ENCODE measurements at regions not wholly inside any gene's neighbourhood (a gene's known extent, or its start where the extent isn't known, plus 50 kb on each side); places are given as distances from the start of the nearest gene placed in this dataset.

GRCh38 chr4:167939863-167940616 is 152.3 kb upstream of the ANXA10 start:
- H3K36me3 ChIP-seq (ENCODE audit: control insufficient read depth, insufficient read depth, low read length) = no peaks in the 10 kb centered on the region
- ChIA-PET POLR2A (no interaction called here), CTCF (no interaction called here)
- DNase-seq (ENCODE audit: low read depth) = no peak
- H3K4me3 ChIP-seq (ENCODE audit: low read depth, low read length) = no peak overlapping the region
- no peaks in the 10 kb centered on the region for H3K27me3 ChIP-seq (ENCODE audit: control insufficient read depth, insufficient read depth, low read length)
- no peak for TF ChIP-seq CTCF (IDR thresholded peaks at IDR 0.05; ENCODE audit: insufficient read depth, low read depth, low read length)

- CTCF ChIA-PET = no interaction called here
- Histone ChIP-seq H3K4me3 (ENCODE audit: low read depth, low read length) (no peak overlapping the region), H3K27me3 (ENCODE audit: control insufficient read depth, insufficient read depth, low read length) (no peaks in the 10 kb centered on the region), H3K36me3 (ENCODE audit: control insufficient read depth, insufficient read depth, low read length) (no peaks in the 10 kb centered on the region)
- POLR2A ChIA-PET = no interaction called here
- TF ChIP-seq CTCF (IDR thresholded peaks at IDR 0.05; ENCODE audit: insufficient read depth, low read depth, low read length) = no peak
- no peak for DNase-seq (ENCODE audit: low read depth)
These were observed 148.3 kb upstream of the ANXA10 start for GRCh38 chr4:167943872-167944505.

DNA sequence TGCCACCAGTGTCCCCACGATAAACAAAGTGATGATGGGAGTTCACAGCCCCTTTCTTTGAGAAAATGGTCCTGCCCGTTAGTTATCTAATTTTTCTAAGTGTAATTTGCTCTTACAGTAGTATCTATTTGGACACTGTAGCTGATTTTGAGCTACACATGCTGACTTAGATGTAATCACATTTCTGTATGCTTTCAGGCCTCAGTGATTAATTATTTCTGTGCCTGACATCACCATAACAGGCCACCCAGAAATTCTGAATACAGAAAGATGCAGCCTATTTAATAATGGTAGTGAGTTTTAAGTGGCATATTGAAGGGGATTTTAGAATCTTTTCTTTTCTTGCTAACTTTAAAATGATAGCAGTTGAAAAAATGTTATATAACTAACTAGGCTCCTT is 147.6 kb upstream of the ANXA10 start:
- Histone ChIP-seq H3K27me3 (ENCODE audit: control insufficient read depth, insufficient read depth, low read length) (no peaks in the 10 kb centered on the region), H3K36me3 (ENCODE audit: control insufficient read depth, insufficient read depth, low read length) (no peaks in the 10 kb centered on the region), H3K4me3 (ENCODE audit: low read depth, low read length) (no peak overlapping the region)
- CTCF ChIA-PET = no interaction called here
- no peak for DNase-seq (ENCODE audit: low read depth)
- TF ChIP-seq CTCF (IDR thresholded peaks at IDR 0.05; ENCODE audit: insufficient read depth, low read depth, low read length) = no peak
- POLR2A ChIA-PET = no interaction called here

- CTCF ChIA-PET = no interaction called here
- DNase-seq (ENCODE audit: low read depth) = no peak
- H3K27me3 ChIP-seq (ENCODE audit: control insufficient read depth, insufficient read depth, low read length) = no peaks in the 10 kb centered on the region
- no peak overlapping the region for H3K4me3 ChIP-seq (ENCODE audit: low read depth, low read length)
- no peaks in the 10 kb centered on the region for H3K36me3 ChIP-seq (ENCODE audit: control insufficient read depth, insufficient read depth, low read length)
- TF ChIP-seq CTCF (IDR thresholded peaks at IDR 0.05; ENCODE audit: insufficient read depth, low read depth, low read length) = no peak
- POLR2A ChIA-PET = no interaction called here
These were observed 137.3 kb upstream of the ANXA10 start for GRCh38 chr4:167955006-167955405.

DNA sequence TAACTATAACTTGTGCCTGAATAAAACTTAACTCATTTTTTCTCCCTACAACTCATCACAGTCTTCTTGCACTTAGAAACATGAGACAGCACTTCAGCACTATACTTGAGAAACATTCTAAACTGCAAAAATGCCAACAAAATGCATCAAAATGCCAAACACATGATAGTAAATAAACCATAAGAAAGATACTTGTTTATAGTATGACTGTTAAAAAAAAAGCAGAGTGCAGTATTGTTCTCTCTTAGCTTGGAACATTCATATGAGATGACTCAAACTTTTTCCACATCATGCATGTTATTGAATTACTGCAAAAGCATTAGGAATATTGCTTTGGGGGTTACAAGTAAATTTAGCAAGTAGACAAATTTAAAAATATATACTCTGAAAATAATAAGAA is 135.7 kb upstream of the ANXA10 start:
- H3K36me3 ChIP-seq (ENCODE audit: control insufficient read depth, insufficient read depth, low read length) = no peaks in the 10 kb centered on the region
- POLR2A ChIA-PET = no interaction called here
- no peak for TF ChIP-seq CTCF (IDR thresholded peaks at IDR 0.05; ENCODE audit: insufficient read depth, low read depth, low read length)
- no peak for DNase-seq (ENCODE audit: low read depth)
- no peak overlapping the region for H3K4me3 ChIP-seq (ENCODE audit: low read depth, low read length)
- H3K27me3 ChIP-seq (ENCODE audit: control insufficient read depth, insufficient read depth, low read length) = no peaks in the 10 kb centered on the region
- CTCF ChIA-PET = no interaction called here

Data from BJ (cell line).